Smooth muscle cell (in vitro differentiated cells): ENCODE measurements at regions not wholly inside any gene's neighbourhood (a gene's known extent, or its start where the extent isn't known, plus 50 kb on each side); places are given as distances from the start of the nearest gene placed in this dataset.
A peak's percentile ranks its signal among the peaks of the same experiment; 100 is the strongest.

Experiments used
- DNase-seq: peaks from one replicate; lab custom pipeline; 2025; ENCODE audit not compliant: unreplicated experiment; lab: John Stamatoyannopoulos, UW
- H2AFZ ChIP-seq: fragments of 200-600 bp; sonication (generic); 2 replicates; pipeline ENCODE4 v1.6.0; 2016; ENCODE audit warnings: antibody characterized with exemption, low read depth, mild to moderate bottlenecking
- H3F3A ChIP-seq: fragments of 200-600 bp; sonication (generic); 2 replicates; pipeline ENCODE4 v1.6.0; 2017; ENCODE audit warnings: antibody characterized with exemption, low read depth
- H3K27ac ChIP-seq: fragments of 200-600 bp; sonication (generic); 2 replicates; pipeline ENCODE4 v1.5.1; 2016; ENCODE audit warnings: low read depth, mild to moderate bottlenecking
- H3K27me3 ChIP-seq: fragments of 200-600 bp; sonication (generic); 2 replicates; pipeline ENCODE4 v1.6.1; 2016; ENCODE audit warnings: low read depth, mild to moderate bottlenecking
- H3K36me3 ChIP-seq: fragments of 200-600 bp; sonication (generic); 2 replicates; pipeline ENCODE4 v1.5.1; 2016; ENCODE audit warnings: low read depth
- H3K4me1 ChIP-seq: fragments of 200-600 bp; sonication (generic); 2 replicates; pipeline ENCODE4 v1.5.1; 2016; ENCODE audit warnings: low read depth
- H3K4me2 ChIP-seq: fragments of 200-600 bp; sonication (generic); 2 replicates; pipeline ENCODE4 v1.6.0; 2016; ENCODE audit warnings: mild to moderate bottlenecking
- H3K4me3 ChIP-seq: fragments of 200-600 bp; sonication (generic); 2 replicates; pipeline ENCODE4 v1.5.1; 2016; ENCODE audit warnings: mild to moderate bottlenecking
- H3K79me2 ChIP-seq: fragments of 200-600 bp; sonication (generic); 2 replicates; pipeline ENCODE4 v1.6.0; 2016; ENCODE audit warnings: low read depth, mild to moderate bottlenecking
- H3K9ac ChIP-seq: fragments of 200-600 bp; sonication (generic); 2 replicates; pipeline ENCODE4 v1.6.0; 2016; ENCODE audit warnings: low read depth
- H3K9me3 ChIP-seq: fragments of 200-600 bp; sonication (generic); replicated peaks from 2 replicates; pipeline ENCODE4 v1.5.1; 2016; ENCODE audit warnings: low read depth
- H4K20me1 ChIP-seq: fragments of 200-600 bp; sonication (generic); 2 replicates; pipeline ENCODE4 v1.6.0; 2016; ENCODE audit warnings: low read depth
- CTCF ChIP-seq: fragments of 200-600 bp; sonication (generic); IDR thresholded peaks from 2 replicates; pipeline ENCODE4 v1.5.1; 2017; ENCODE audit warnings: borderline replicate concordance, mild to moderate bottlenecking, antibody characterized with exemption; ENCODE audit not compliant: insufficient read depth, poor library complexity, severe bottlenecking
- WGBS: methylation state at CpG from one replicate; pipeline ENCODE4 v1.1.7; 2016; ENCODE audit warnings: low lambda C conversion rate; 5-methylcytosine and 5-hydroxymethylcytosine counted together

GRCh38 chr2:39849064-39849463, 70.0 kb upstream of the THUMPD2 start:
- H4K20me1 ChIP-seq = no peaks in the 10 kb centered on the region
- no peak overlapping the region for H3K4me3 ChIP-seq
- H3K4me1 ChIP-seq = peaks cover 20% of the 10 kb centered on the region
- H3K36me3 ChIP-seq = no peaks in the 10 kb centered on the region
- no peak overlapping the region for H3K9ac ChIP-seq
- no peak overlapping the region for H3K27ac ChIP-seq
- no peaks in the 10 kb centered on the region for H3K79me2 ChIP-seq
- WGBS = 85% methylated on average over 1 of the region's 1 CpG
- no peak for TF ChIP-seq CTCF
- no peak overlapping the region for H3K4me2 ChIP-seq
- no peak for DNase-seq
- H2AFZ ChIP-seq = no peak overlapping the region
- no peaks in the 10 kb centered on the region for H3K9me3 ChIP-seq
- no peaks in the 10 kb centered on the region for H3K27me3 ChIP-seq
- peaks cover 15% of the 10 kb centered on the region for H3F3A ChIP-seq

GRCh38 chr2:39845460-39846146, 66.5 kb upstream of the THUMPD2 start:
- WGBS = 69% methylated on average over 6 of the region's 6 CpGs
- Histone ChIP-seq H3K4me3 (no peak overlapping the region), H3K9ac (no peak overlapping the region), H3F3A (peaks cover under 1% of the 10 kb centered on the region), H3K36me3 (no peaks in the 10 kb centered on the region), H3K4me2 (no peak overlapping the region), H3K9me3 (no peaks in the 10 kb centered on the region), H3K79me2 (no peaks in the 10 kb centered on the region), H3K27me3 (no peaks in the 10 kb centered on the region), H3K27ac (peak overlapping the region; percentile 79), H3K4me1 (peaks cover 2% of the 10 kb centered on the region), H4K20me1 (no peaks in the 10 kb centered on the region), H2AFZ (no peak overlapping the region)
- no peak for DNase-seq
- TF ChIP-seq CTCF = no peak

- peaks cover 3% of the 10 kb centered on the region for H3K36me3 ChIP-seq
- H3K79me2 ChIP-seq = no peaks in the 10 kb centered on the region
- no peaks in the 10 kb centered on the region for H4K20me1 ChIP-seq
- no peak overlapping the region for H3K9ac ChIP-seq
- DNase-seq = no peak
- no peaks in the 10 kb centered on the region for H3K4me1 ChIP-seq
- 77% methylated on average over 5 of the region's 5 CpGs for WGBS
- no peak overlapping the region for H3K4me3 ChIP-seq
- H3K9me3 ChIP-seq = peaks cover 13% of the 10 kb centered on the region
- H3K4me2 ChIP-seq = no peak overlapping the region
- H3F3A ChIP-seq = no peaks in the 10 kb centered on the region
- no peak overlapping the region for H3K27ac ChIP-seq
- H3K27me3 ChIP-seq = no peaks in the 10 kb centered on the region
- H2AFZ ChIP-seq = no peak overlapping the region
- TF ChIP-seq CTCF = no peak
Observed at GRCh38 chr2:39839261-39839848, 60.3 kb upstream of the THUMPD2 start.

GRCh38 chr2:39838589-39838988, 59.5 kb upstream of the THUMPD2 start:
- Histone ChIP-seq H3K9ac (no peak overlapping the region), H3K4me2 (no peak overlapping the region), H2AFZ (no peak overlapping the region), H3K4me1 (no peaks in the 10 kb centered on the region), H3K27me3 (no peaks in the 10 kb centered on the region), H3K36me3 (peaks cover 3% of the 10 kb centered on the region), H3F3A (no peaks in the 10 kb centered on the region), H3K27ac (no peak overlapping the region), H3K9me3 (peaks cover 13% of the 10 kb centered on the region), H3K79me2 (no peaks in the 10 kb centered on the region), H4K20me1 (no peaks in the 10 kb centered on the region), H3K4me3 (no peak overlapping the region)
- DNase-seq = no peak
- TF ChIP-seq CTCF = no peak
- WGBS = 100% methylated on average over 3 of the region's 3 CpGs
